Naive thymus-derived CD8-positive, alpha-beta T cell (primary cell): ENCODE measurements at regions not wholly inside any gene's neighbourhood (a gene's known extent, or its start where the extent isn't known, plus 50 kb on each side); places are given as distances from the start of the nearest gene placed in this dataset.

Experiments
- ATAC-seq, 2 donors: fragments of 150-1000 bp; cut with Tn5 transposase in 1 of 2; sonication (Bioruptor Pico), chemical (Tn5 transposase) in 1 of 2; 1 replicate in 1 of 2; 2 replicates in 1 of 2; pipeline ENCODE4 v1.10.0; 2021; ENCODE audit warnings: mild to moderate bottlenecking in 2 of 2, moderate library complexity in 2 of 2
- POLR2A ChIA-PET: fragments of 350-600 bp; sonication (Branson Sonifier 250); formaldehyde crosslinking; loops from one replicate; lab custom pipeline; 2021; ENCODE audit warnings: antibody characterized with exemption; lab: Charles Lee
- DNase-seq, 10 donors: peaks; one replicate each; pipeline versions ENCODE4 v3.0.0 to v3.0.0-alpha.2; 2020 to 2022
- H3K27ac Mint-ChIP-seq, 10 donors: one replicate each; pipeline ENCODE4 v1.8.0; 2020 to 2022; ENCODE audit warnings: mild to moderate bottlenecking in 10 of 10, mixed read lengths in 10 of 10, moderate library complexity in 4 of 10, inconsistent platforms in 1 of 10
- H3K27me3 Mint-ChIP-seq, 5 donors: one replicate each; pipeline ENCODE4 v1.8.0; 2021 to 2022; ENCODE audit warnings: mixed read lengths in 5 of 5
- H3K36me3 Mint-ChIP-seq, 3 donors: one replicate each; pipeline ENCODE4 v1.8.0; 2020 to 2022; ENCODE audit warnings: mixed read lengths in 3 of 3, mild to moderate bottlenecking in 2 of 3, inconsistent platforms in 1 of 3
- H3K4me1 Mint-ChIP-seq, 4 donors: one replicate each; pipeline ENCODE4 v1.8.0; 2021 to 2022; ENCODE audit warnings: mixed read lengths in 4 of 4
- H3K4me3 Mint-ChIP-seq, 10 donors: one replicate each; pipeline ENCODE4 v1.8.0; 2020 to 2022; ENCODE audit warnings: mild to moderate bottlenecking in 10 of 10, mixed read lengths in 10 of 10, moderate library complexity in 6 of 10, inconsistent platforms in 1 of 10
- H3K9me3 Mint-ChIP-seq, 9 donors: one replicate each; pipeline ENCODE4 v1.8.0; 2020 to 2022; ENCODE audit warnings: mixed read lengths in 9 of 9, mild to moderate bottlenecking in 3 of 9, inconsistent platforms in 1 of 9, moderate library complexity in 1 of 9

DNA sequence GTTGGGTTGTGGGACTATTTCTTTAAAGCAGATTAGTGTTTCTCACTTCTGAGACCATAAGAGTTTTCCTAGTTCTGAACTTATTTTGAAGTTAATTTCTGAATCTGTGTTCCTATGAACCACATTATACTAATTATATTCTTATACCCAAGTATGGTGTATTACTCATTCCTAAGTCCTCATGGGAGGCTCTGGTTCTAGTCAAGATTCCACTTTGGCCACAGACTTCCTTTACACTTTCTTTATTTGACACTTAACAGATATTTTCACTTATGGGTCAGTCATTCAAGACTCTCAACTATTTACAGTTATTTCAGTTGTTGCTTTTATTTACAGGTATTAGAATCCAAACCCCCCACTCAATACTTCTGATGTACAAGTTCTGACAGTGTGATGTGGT lies 937.2 kb upstream of the TYRP1 start:
- H3K9me3 Mint-ChIP-seq, result peaks cover 0 to 31% (median 10%) of the 10 kb centered on the region in 9 donors
- no peak for DNase-seq
- ATAC-seq, result no peak

DNA sequence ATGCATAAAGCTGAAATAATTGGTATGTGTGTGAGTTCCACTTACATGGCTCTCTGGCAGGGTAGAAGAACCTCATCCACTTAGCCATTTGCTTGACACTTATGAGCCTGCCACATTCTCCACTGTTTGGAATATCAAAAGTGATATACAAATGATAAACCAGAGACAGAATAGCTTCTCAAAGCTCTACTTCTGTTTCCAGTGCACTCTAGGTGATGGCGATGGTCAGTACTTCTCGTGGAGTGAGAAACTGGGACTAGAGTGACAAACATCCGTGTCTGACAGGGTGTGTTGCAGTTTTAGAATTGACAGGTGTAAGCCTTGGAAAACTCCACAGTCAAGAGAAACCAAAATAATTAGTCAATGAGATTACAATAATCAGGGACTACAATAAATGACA lies 935.8 kb upstream of the TYRP1 start:
- POLR2A ChIA-PET, result no interaction called here
- Mint-ChIP-seq H3K4me1 (no peaks in the 10 kb centered on the region), H3K9me3 (peaks cover 0 to 26% (median 5%) of the 10 kb centered on the region in 9 donors), H3K36me3 (no peaks in the 10 kb centered on the region), H3K4me3 (no peak overlapping the region), H3K27me3 (no peaks in the 10 kb centered on the region), H3K27ac (no peak overlapping the region)
- DNase-seq (no peak), ATAC-seq (no peak)

More for the DNA sequence above, 937.2 kb upstream of the TYRP1 start:
- no peaks in the 10 kb centered on the region for H3K4me1 Mint-ChIP-seq
- H3K36me3 Mint-ChIP-seq, result no peaks in the 10 kb centered on the region
- POLR2A ChIA-PET, result no interaction called here
- H3K27me3 Mint-ChIP-seq, result no peaks in the 10 kb centered on the region
- H3K4me3 Mint-ChIP-seq, result no peak overlapping the region
- no peak overlapping the region for H3K27ac Mint-ChIP-seq

DNA sequence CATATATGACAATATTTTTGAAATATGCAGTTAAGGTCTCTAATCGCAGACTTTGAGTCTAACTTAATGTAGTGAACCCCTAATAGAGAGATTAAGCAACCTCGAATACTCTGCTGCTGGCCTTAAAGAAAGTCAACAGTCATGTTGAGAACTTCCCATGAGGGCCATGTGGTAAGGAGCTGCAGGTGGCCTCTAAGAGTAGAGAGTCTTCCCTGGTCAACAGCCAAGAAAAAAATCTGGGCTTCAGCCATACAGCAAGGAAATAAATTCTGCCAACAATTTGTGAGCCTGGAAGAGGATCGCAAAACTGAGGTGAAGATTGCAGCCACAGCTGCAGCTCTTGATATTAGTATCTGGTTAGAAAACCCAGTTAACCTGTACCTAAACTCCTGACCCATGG lies 935.2 kb upstream of the TYRP1 start:
- no peak for DNase-seq
- POLR2A ChIA-PET, result no interaction called here
- Mint-ChIP-seq H3K4me1 (no peaks in the 10 kb centered on the region), H3K27ac (no peak overlapping the region), H3K9me3 (peaks cover 0 to 25% (median 5%) of the 10 kb centered on the region in 9 donors), H3K4me3 (no peak overlapping the region), H3K27me3 (no peaks in the 10 kb centered on the region), H3K36me3 (no peaks in the 10 kb centered on the region)
- ATAC-seq, result no peak

DNA sequence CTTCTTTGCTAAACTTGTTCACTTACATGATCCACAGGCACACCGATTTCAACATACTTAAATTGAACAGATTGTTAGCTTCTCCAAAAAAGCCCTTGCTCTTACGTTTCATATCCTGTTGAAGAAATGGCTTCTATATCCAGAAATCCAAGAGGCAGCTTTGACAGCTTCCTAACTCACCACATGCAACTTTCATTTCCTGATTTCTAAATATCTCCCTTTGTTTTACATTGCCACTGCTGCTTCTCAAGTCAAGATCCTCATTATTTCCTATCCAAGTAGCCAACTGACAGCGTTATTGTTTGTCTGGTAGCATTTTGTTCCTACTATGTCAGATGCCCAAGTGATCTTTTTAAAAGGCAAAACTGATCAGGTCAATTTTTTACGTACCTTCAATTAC lies 913.2 kb upstream of the TYRP1 start:
- Mint-ChIP-seq H3K36me3 (peaks cover 0 to 3% (median 0%) of the 10 kb centered on the region in 3 donors), H3K4me3 (no peak overlapping the region), H3K4me1 (no peaks in the 10 kb centered on the region), H3K27me3 (no peaks in the 10 kb centered on the region), H3K27ac (no peak overlapping the region), H3K9me3 (peaks cover 8 to 33% (median 13%) of the 10 kb centered on the region in 9 donors)
- DNase-seq, result no peak
- ATAC-seq, result no peak
- POLR2A ChIA-PET, result no interaction called here

DNA sequence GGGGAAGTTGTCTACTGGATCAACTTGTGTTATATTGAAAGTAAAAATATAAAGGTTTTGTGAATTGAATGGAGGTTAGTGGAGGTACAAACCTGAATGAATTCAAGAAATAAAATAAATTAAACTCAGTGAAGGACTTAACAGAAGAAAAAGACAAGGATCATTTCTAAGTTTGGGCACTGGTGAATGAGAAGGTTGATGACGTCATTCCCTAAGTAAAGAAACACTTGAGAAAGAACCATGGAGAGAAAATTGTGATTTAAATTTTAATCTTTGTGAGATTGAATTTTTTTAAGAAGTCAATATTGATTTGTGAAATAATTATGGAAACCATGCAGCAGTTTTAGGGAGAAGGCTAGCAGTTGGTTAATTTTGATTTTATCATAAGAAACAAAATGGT lies 900.3 kb upstream of the TYRP1 start:
- H3K4me3 Mint-ChIP-seq, result no peak overlapping the region
- no peak overlapping the region for H3K27ac Mint-ChIP-seq
- no peaks in the 10 kb centered on the region for H3K27me3 Mint-ChIP-seq
- DNase-seq (no peak), ATAC-seq (no peak)
- H3K9me3 Mint-ChIP-seq, result peaks cover under 1 to 40% (median 18%) of the 10 kb centered on the region in 9 donors
- POLR2A ChIA-PET, result no interaction called here
- H3K36me3 Mint-ChIP-seq, result peaks cover 0 to under 1% (median 0%) of the 10 kb centered on the region in 3 donors
- no peaks in the 10 kb centered on the region for H3K4me1 Mint-ChIP-seq

DNA sequence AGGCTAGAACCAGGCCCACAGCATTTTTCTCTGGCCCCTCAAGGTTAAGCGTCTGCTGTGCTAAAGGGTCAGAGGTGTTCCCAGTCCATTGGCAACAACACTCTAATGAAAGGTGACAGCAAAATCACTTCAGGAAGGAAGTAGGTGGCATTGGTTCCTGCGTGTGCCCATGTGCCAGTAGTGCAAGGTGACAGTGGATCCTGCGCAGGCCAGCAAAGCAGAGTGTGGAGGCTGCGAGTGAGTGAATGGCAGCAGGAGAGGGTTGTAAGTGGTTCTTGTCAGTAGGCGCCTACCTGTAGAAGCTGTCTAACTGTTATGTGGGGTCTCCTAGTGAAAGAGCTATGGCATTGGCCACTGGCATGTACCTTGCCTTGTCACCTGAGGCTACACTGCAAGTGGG lies 898.2 kb upstream of the TYRP1 start:
- Mint-ChIP-seq H3K27ac (no peak overlapping the region), H3K27me3 (no peaks in the 10 kb centered on the region), H3K36me3 (peaks cover 0 to 5% (median 0%) of the 10 kb centered on the region in 3 donors), H3K4me3 (no peak overlapping the region), H3K4me1 (no peaks in the 10 kb centered on the region), H3K9me3 (peaks cover 2 to 35% (median 17%) of the 10 kb centered on the region in 9 donors)
- POLR2A ChIA-PET, result no interaction called here
- no peak for DNase-seq
- ATAC-seq, result no peak

DNA sequence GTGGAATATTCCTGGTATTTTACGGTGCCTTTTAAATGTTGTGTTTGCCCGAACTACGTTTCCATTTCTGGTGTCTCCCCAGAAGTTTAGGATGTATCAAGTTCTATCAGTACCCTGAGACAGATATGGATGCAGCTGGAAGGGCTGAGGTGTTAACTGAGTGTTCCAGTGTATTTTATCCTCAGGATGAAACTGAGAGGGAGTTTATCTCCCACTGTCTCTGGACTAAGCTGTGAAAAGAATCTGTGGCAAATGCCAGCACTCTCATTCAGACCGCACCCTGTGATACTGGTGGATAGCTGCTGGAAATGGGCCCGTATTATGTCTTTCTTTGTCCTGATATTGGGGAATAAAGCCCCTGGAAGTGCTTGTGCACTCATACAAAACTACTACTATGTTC lies 887.2 kb upstream of the TYRP1 start:
- no peaks in the 10 kb centered on the region for H3K27me3 Mint-ChIP-seq
- ATAC-seq, result no peak
- no peak overlapping the region for H3K4me3 Mint-ChIP-seq
- H3K27ac Mint-ChIP-seq, result no peak overlapping the region
- no peaks in the 10 kb centered on the region for H3K4me1 Mint-ChIP-seq
- H3K36me3 Mint-ChIP-seq, result peaks cover 0 to 4% (median 0%) of the 10 kb centered on the region in 3 donors
- H3K9me3 Mint-ChIP-seq, result peaks cover 7 to 35% (median 17%) of the 10 kb centered on the region in 9 donors
- POLR2A ChIA-PET, result no interaction called here
- DNase-seq, result no peak

DNA sequence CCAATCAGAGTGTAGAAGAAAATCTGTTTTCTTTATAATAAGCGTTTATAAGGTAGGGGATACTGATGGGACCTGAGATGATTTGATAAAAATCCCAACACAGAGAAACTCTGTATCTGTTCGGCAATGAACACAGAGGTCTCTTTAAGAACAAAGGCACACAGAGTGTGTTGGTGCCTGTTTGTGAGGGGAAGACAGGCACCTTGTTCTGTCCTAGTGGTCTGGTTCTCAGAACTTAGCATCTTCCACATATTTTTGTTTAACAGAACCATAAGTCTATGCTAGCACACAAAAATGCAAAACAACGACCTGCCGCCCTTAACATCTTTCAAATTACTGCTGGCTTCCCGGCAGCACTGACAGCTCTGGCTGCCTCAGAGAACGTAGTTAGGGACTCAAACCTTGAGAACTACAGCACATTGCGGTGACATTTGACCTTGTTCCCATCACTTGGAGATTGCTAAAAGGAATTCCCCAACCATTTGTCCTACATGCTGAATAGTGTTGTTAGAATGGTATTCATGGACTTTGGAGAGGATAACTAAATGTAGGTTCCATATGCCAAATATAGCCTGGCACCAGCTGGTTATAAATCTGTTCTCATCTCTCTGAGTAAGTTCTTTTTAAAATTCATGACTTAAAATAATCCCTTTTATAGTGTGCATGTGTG lies 871.7 kb upstream of the TYRP1 start:
- H3K4me1 Mint-ChIP-seq, result no peaks in the 10 kb centered on the region
- H3K36me3 Mint-ChIP-seq, result no peaks in the 10 kb centered on the region
- no peaks in the 10 kb centered on the region for H3K27me3 Mint-ChIP-seq
- H3K4me3 Mint-ChIP-seq, result no peak overlapping the region
- POLR2A ChIA-PET, result no interaction called here
- no peak overlapping the region for H3K27ac Mint-ChIP-seq
- ATAC-seq (no peak), DNase-seq (no peak)
- peaks cover 0 to 33% (median 5%) of the 10 kb centered on the region in 9 donors for H3K9me3 Mint-ChIP-seq

DNA sequence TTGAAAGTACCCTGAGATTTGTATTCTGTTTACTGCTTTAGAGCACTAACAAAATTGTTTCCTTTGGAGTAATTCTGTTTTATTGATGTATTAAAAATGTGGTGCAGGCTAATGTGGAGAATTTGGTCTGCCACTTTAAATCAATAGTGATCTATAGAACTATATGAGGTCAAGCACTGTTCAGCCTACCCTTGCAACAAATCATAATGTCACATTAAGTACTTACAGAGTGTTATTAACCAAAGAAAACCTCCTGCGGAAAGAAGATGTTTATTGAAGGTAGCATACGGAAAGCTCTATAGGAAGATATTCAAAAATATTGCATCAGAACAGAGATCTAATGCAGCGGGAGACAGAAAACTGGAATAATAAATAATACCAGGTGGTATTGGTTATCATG lies 865.0 kb upstream of the TYRP1 start:
- no peak overlapping the region for H3K27ac Mint-ChIP-seq
- ATAC-seq, result no peak
- peaks cover 0 to 28% (median 6%) of the 10 kb centered on the region in 9 donors for H3K9me3 Mint-ChIP-seq

DNA sequence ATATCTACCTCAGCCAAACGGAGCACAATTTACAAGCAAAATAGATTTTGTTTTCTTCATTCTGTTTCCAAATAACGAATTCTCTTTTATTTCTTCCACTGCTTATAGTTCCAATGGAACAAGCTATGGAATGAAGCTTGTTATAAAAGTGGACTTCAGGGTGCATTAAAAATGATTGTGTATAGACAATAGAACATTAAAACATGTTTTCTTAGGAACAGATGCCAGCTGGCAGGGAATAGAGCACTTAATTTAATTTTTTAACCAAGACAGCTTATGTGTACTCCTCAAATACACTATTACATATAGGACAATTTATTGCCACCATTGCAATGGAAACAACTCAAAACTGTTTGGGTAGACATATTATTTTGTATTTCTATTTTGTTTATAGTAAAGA lies 860.1 kb upstream of the TYRP1 start:
- no peak for DNase-seq
- no peaks in the 10 kb centered on the region for H3K4me1 Mint-ChIP-seq
- ATAC-seq, result no peak
- H3K4me3 Mint-ChIP-seq, result no peak overlapping the region
- POLR2A ChIA-PET, result no interaction called here
- H3K27me3 Mint-ChIP-seq, result no peaks in the 10 kb centered on the region
- no peak overlapping the region for H3K27ac Mint-ChIP-seq
- H3K36me3 Mint-ChIP-seq, result peaks cover 0 to 14% (median 0%) of the 10 kb centered on the region in 3 donors
- peaks cover 0 to 47% (median 6%) of the 10 kb centered on the region in 9 donors for H3K9me3 Mint-ChIP-seq

More for the DNA sequence above, 865.0 kb upstream of the TYRP1 start:
- no peaks in the 10 kb centered on the region for H3K4me1 Mint-ChIP-seq
- no peak overlapping the region for H3K4me3 Mint-ChIP-seq
- H3K27me3 Mint-ChIP-seq, result no peaks in the 10 kb centered on the region
- DNase-seq, result no peak
- POLR2A ChIA-PET, result no interaction called here
- peaks cover 0 to 4% (median 0%) of the 10 kb centered on the region in 3 donors for H3K36me3 Mint-ChIP-seq

DNA sequence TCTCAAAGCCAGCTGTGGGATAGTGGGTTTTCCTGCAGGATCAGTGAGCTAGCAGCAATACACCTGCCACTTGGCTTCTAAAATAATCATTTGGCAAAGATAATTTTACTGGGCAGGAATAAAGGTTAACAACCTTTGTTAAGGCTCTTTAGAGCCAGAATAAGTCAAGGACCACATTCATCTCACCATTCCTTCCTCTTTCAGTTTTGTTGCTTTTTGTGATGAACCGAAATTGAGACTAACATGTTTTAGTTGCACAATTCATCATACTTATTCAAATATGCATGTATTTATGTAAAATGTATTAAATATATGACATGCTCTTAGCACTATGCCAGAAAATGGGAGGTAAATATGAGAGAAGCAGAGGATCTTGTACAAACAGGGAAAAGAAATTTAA lies 824.4 kb upstream of the TYRP1 start:
- DNase-seq, result no peak
- H3K4me1 Mint-ChIP-seq, result no peaks in the 10 kb centered on the region
- H3K27me3 Mint-ChIP-seq, result no peaks in the 10 kb centered on the region
- POLR2A ChIA-PET, result no interaction called here
- peaks cover 0 to 9% (median 2%) of the 10 kb centered on the region in 9 donors for H3K9me3 Mint-ChIP-seq
- ATAC-seq, result no peak
- H3K36me3 Mint-ChIP-seq, result no peaks in the 10 kb centered on the region
- no peak overlapping the region for H3K27ac Mint-ChIP-seq
- no peak overlapping the region for H3K4me3 Mint-ChIP-seq

DNA sequence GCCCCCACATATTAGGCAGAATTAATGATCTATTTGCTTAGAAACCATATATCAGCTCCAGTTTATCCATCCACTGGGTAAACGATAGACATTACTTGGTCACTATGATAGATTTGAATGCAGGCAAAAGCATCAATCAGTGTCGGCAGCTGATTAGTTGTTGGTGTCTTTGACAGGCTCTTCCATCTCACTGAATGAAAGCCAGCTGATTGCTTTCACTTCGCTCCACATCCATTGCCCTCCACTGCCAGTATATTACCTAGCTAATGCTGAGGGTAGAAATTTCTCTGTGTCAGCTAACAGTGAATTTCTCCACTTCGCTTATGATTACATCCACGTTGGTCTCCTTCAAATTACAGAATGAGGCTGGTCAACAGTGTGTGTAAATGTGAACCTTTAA lies 821.3 kb upstream of the TYRP1 start:
- POLR2A ChIA-PET, result no interaction called here
- Mint-ChIP-seq H3K27me3 (no peaks in the 10 kb centered on the region), H3K36me3 (no peaks in the 10 kb centered on the region), H3K9me3 (peaks cover 0 to 11% (median 3%) of the 10 kb centered on the region in 9 donors), H3K4me3 (no peak overlapping the region), H3K27ac (no peak overlapping the region), H3K4me1 (no peaks in the 10 kb centered on the region)
- DNase-seq, result no peak
- ATAC-seq, result no peak

DNA sequence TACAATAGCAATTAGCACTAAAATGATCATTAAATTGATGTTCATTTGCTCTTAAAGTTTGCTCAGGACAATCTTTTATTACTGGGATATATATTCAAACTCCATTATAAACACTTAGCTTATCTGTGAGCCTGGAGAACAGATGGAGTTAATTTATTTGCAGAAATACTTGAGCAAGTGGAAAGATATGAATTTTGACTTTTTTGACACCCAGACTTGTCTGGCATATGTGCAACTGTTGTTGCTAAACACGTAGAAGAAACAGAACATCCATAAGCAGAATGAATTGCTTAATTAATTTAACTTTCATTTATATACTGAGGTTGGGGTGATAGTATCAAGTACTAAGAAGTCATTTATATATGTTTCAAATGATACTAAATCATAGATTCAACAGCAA lies 820.7 kb upstream of the TYRP1 start:
- Mint-ChIP-seq H3K27me3 (no peaks in the 10 kb centered on the region), H3K4me3 (no peak overlapping the region), H3K36me3 (no peaks in the 10 kb centered on the region), H3K9me3 (peaks cover 0 to 11% (median 3%) of the 10 kb centered on the region in 9 donors), H3K27ac (no peak overlapping the region), H3K4me1 (no peaks in the 10 kb centered on the region)
- DNase-seq (no peak), ATAC-seq (no peak)
- POLR2A ChIA-PET, result no interaction called here

DNA sequence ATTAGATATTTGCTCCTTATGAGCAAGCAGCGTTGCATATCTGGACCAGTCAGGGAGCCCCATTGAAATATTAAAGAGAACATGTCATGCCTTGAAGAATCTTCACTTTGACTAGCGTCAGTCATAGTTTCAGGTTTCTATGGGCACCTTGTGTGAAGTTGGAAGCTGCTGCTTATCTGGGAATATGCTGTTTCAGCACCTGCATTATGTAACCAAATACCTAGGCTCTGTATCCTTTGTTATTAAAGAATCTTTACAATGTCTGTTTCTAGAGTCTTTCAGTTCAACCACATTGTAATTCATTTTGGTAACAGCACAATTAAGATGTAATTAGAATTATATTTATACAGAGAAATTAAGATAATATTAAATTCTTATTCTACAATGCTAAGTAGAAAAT lies 818.8 kb upstream of the TYRP1 start:
- no peak for ATAC-seq
- peaks cover 0 to 11% (median 4%) of the 10 kb centered on the region in 9 donors for H3K9me3 Mint-ChIP-seq
- no peaks in the 10 kb centered on the region for H3K36me3 Mint-ChIP-seq
- no peaks in the 10 kb centered on the region for H3K27me3 Mint-ChIP-seq
- no peak for DNase-seq
- H3K4me1 Mint-ChIP-seq, result no peaks in the 10 kb centered on the region
- POLR2A ChIA-PET, result no interaction called here
- H3K4me3 Mint-ChIP-seq, result no peak overlapping the region
- H3K27ac Mint-ChIP-seq, result no peak overlapping the region
